ENCODE measurements at regions not wholly inside any gene's neighbourhood (a gene's known extent, or its start where the extent isn't known, plus 50 kb on each side); places are given as distances from the start of the nearest gene placed in this dataset.
A peak's percentile ranks its signal among the peaks of the same experiment; 100 is the strongest.
"Not testable (repeated sequence)": the region's sequence is repeated elsewhere in the genome, so short reads cannot be mapped to it uniquely, and the experiment has no call there.

- Mint-ChIP-seq H3K9me3 (no peaks in the 10 kb centered on the region), H3K27me3 (peaks cover 20 to 27% of the 10 kb centered on the region in 2 donors), H3K36me3 (no peaks in the 10 kb centered on the region), H3K4me3 (no peak overlapping the region), H3K4me1 (ENCODE audit: low read depth in 2 of 2) (peaks cover 0 to 16% of the 10 kb centered on the region in 2 donors), H3K27ac (no peak overlapping the region)
- ATAC-seq (no peak), DNase-seq (ENCODE audit: low spot score) (no peak)
These were observed 112.5 kb downstream of the NBPF12 start for GRCh38 chr1:147050654-147051053.

GRCh38 chr1:147046863-147047394 lies 108.8 kb downstream of the NBPF12 start:
- not testable (repeated sequence) for H3K9me3 Mint-ChIP-seq; H3K36me3 Mint-ChIP-seq; DNase-seq (ENCODE audit: low spot score)
- Mint-ChIP-seq H3K27me3 (peaks cover 20 to 28% of the 10 kb centered on the region in 2 donors), H3K27ac (peak overlapping the region; percentile 32 to 62), H3K4me3 (peak overlapping the region; percentile 49), H3K4me1 (ENCODE audit: low read depth in 2 of 2) (peaks cover 0 to 17% of the 10 kb centered on the region in 2 donors)
- ATAC-seq, result peak in 1 of 2 donors; percentile 52

GRCh38 chr1:147046189-147046862 lies 108.2 kb downstream of the NBPF12 start:
- H3K4me1 Mint-ChIP-seq (ENCODE audit: low read depth in 2 of 2), result peaks cover 0 to 17% of the 10 kb centered on the region in 2 donors
- peak overlapping the region; percentile 32 to 62 for H3K27ac Mint-ChIP-seq
- H3K4me3 Mint-ChIP-seq, result peak overlapping the region; percentile 49
- no peak for DNase-seq (ENCODE audit: low spot score)
- no peaks in the 10 kb centered on the region for H3K9me3 Mint-ChIP-seq
- peak in 1 of 2 donors; percentile 41 for ATAC-seq
- peaks cover 17 to 22% of the 10 kb centered on the region in 2 donors for H3K27me3 Mint-ChIP-seq
- no peaks in the 10 kb centered on the region for H3K36me3 Mint-ChIP-seq
